GM18520 (cell line): ENCODE measurements at regions not wholly inside any gene's neighbourhood (a gene's known extent, or its start where the extent isn't known, plus 50 kb on each side); places are given as distances from the start of the nearest gene placed in this dataset.
"Not testable (repeated sequence)": the region's sequence is repeated elsewhere in the genome, so short reads cannot be mapped to it uniquely, and the experiment has no call there.

ENCODE experiments used
- ATAC-seq: cut with Tn5 transposase; IDR thresholded peaks from one replicate; pipeline ENCODE4 v1.9.1; 2021; ENCODE audit not compliant: unreplicated experiment

DNA sequence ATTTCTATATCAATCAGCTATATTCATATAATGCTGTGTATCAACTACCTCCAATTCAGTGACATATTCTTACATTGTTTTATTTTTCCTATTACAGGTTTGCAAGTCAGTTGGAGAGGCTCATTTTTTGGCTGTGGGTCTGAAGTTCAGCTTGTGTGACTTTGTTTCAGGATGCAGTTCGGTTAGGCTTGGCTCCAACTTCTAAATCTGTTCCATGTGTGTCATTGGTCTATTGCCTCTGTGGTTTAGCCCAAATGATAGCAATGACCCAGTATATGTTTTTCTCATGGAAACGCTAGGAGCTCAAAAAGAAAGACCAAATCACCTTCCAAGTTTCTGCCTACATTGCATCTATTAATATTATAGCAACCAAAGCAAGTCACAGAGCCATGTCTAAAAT lies 848.6 kb upstream of the LRFN5 start:
- no peak for ATAC-seq

DNA sequence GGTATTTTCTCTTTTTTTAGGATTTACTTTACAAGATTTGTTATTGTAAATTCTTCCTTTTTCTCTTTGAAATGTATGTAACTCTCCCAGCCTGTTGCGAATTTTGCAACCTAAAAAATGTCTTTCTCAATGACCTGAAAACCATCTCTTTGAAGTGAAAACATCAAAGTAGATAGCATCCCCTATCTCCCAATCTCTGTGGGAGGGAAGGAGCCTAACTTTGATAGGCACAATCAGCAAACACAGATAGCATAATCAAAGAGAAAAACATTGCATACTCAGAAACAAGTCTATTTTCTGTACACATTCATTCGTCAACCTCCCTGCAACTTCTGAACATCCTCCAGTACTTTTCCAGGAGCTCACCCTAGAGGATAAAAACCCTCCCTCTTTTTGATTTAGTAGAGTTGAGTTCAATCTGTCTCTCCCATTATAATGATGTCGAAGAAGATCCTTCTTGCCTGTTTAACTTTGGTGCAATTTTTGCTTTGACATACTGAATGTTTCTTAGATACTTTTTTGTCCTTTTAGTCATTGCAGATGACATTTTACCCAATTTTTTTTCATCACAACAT lies 849.2 kb upstream of the LRFN5 start:
- no peak for ATAC-seq

DNA sequence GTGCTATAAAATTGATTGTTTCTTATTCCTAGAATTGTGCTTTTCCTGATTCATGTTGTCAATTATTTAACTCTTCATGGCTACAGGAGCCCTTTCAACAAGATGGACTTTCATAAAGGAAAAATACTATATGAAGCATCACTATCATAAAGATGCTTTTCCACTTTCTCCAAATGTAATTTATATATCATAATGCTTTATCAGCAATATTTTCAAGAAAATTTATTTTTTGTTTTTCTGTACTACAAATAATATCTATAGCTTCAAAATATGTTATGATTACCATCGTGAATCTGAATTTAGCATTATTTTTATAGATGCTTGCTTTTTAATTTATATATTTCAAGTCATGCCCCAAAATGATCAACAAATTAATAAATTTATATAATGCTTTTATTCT lies 873.5 kb upstream of the LRFN5 start:
- ATAC-seq: no peak

DNA sequence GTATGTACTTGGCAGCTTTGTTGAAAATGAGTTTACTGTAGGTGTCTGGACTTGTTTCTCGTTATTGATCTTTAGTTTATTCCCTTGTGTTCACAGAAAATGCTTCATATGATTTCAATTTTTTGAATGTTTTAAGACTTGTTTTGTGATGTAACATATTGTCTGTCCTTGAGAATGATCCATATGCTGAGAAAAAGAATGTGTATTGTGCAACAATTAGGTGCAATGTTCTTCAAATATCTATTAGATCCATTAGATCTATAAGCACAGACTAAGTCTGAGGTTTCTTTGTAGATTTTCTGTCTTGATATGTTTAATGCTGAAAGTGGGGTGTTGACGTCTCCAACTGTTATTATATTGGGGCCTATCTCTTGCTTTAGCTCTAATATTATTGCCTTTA lies 879.6 kb upstream of the LRFN5 start:
- no peak for ATAC-seq

DNA sequence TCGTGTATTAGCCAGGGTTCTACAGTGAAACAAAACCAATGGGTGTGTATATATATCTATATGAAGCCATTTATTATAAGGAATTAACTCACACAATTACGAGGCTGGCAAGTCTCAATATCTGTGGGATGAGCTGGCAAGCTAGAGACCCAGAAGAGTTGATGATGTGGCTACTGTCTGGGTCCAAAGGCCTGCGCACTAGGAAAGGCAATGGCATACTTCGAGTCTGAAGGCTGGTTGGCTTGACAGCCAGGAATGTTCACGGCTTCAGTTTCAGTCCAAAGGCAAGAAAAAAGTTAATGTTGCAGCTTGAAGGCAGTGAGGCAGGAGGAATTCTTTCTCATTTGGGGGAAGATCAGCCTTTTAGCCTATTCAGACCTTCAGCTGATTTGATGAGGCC lies 893.3 kb upstream of the LRFN5 start:
- no peak for ATAC-seq

DNA sequence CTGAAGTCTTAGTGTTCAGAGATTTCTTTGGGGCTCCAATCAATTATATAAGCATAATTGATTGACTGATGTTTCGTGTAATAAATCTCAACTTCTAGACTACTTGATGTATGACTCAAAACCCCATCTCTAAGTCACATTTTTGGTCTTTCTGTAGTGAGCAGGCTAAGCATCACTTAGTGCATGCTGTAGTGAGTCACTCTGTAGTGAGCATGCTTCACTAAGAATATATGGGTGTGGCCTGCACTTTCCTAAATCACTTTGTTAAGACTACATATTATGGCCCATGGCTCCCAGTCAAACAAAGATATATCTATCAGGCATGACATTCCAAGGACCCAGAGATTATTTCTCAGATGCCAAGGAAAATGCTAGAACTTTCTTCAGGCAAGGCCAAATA lies 909.4 kb upstream of the LRFN5 start:
- no peak for ATAC-seq

DNA sequence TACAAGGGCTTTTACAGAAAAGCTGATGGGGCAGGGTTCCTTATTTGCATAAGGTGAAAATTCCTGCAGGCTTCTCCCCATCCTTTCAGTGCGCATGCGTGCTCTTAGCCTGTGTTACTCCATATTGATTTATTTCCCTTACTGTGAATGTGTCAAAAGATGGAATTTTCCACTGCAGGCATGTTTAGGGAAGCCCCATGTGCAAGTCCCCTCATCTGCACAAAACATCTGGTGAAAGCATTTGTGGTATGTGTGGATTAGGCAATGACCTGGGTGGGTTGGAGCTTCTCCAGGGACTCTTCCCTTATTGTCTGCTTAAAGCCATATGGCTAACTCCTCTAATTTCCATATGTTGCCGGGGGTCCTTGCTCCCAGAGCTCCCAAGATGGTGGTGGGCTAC lies 912.7 kb upstream of the LRFN5 start:
- ATAC-seq: no peak

DNA sequence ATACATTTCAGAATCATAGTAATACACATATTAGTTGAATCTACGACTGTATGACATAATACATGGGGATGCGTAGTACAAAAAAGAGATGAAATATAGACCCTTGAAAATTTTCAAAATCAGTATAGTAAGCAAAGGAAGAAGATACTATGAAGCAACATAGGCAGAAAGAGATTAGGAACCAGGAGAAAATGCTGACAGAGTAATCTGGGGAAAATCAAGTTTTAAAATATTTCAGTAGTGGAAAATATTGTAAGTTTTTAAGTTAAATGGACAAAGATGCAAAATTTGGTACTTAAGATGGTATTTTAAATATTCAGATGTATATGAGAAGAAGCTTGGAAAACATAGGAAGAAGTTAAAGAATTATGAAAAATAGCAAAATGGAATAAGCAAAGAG lies 915.6 kb upstream of the LRFN5 start:
- no peak for ATAC-seq

DNA sequence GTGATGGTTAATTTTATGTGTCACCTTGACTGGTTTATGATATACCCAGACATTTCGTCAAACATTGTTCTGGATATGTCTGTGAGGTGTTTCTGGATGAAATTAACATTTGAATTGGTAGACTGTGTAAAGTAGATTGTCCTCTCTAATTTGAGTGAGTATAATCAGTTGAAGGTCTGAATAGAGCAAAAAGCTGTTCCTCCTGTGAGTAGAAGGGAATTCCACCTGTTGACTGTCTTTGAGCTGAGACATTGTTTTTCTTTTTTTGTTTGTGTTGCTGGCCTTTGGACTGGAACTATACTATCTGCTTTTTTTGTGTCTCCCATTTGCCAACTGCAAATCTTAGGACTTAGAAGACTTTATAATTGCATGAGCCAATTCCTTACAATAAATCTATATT lies 920.9 kb upstream of the LRFN5 start:
- no peak for ATAC-seq

DNA sequence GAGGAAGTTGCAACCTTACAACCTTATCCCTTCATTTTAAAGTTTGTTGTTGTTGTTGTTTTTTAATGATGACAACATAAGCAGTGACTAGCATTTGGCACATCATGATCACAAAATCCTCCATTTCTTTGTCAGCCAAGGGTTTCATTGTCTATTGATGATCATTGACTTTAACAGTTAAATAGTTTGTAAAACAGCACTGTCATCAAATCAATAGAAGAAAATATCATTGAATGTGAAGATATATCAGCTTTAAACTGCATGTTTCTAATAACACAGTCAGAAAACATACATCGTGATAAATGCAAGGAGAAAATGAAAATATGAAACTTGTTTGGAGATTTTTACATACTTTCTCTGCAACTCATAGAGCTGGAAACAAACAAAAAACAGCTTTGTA lies 922.3 kb upstream of the LRFN5 start:
- no peak for ATAC-seq

DNA sequence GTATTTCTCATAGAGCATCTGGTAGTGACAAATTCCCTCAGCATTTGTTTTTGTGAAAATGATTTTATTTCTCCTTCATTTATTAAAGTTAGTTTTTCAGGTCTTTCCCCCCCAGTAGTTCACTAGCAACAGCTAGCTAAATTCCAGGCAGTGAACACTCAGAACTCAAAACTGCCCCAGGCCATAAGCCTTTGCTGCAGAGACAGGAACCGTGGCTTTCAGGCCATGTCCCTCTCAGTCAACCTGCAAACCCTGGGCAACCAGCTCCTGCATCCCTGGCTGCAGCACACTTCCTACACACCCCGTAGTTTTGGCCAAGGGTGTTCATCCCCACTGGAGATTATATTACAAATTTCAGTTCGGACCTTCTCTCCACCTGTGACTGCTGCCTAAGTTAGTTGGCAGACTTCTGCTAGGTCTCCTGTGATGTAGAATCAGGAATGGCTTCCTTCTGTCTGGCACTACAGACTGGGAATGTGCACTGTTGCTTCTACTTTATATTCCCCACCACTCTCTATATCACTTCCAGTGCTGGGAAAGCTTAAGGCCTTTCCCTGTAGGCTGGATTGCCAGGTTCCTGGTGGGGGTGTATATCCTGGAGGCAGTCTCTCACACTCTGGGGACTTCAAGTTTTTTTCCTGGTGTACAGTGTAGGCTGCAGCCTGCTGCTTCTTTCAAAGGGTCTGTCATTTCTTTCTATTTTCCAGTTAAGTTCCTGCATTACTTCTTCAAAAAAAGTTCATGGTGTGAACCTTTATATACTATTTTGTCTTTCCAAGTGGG lies 924.4 kb upstream of the LRFN5 start:
- no peak for ATAC-seq

DNA sequence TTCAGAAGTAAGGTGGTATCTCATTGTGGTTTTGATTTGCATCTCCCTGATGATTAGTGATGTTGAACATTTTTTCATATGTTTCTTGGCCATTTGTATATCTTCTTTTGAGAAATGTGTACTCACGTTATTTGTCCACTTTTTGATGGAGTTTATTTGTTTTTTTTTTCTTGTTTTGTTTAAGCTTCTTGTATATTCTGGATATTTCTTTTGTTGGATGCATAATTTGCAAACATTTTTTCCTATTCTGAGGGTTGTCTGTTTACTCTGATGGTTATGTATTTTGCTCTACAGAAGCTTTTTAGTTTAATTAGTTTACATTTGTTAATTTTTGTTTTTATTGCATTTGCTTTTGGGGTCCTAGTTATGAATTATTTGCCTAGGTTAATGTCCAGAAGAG lies 927.4 kb upstream of the LRFN5 start:
- no peak for ATAC-seq

DNA sequence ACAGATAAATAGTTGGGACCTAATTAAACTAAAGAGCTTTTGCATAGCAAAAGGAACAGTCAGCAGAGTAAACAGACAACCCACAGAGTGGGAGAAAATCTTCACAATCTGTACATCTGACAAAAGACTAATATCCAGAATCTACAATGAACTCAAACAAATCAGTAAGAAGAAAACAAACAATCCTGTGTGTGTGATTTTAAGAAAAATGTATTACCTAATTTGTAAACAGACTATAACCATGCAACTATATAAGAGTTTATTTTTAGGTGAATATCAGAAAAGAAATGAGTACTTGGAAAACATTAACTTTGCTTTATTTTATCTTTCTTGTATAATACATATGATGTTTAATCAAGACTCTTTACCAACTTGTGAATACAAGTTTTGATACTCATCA lies 929.5 kb upstream of the LRFN5 start:
- ATAC-seq: not testable (repeated sequence)

DNA sequence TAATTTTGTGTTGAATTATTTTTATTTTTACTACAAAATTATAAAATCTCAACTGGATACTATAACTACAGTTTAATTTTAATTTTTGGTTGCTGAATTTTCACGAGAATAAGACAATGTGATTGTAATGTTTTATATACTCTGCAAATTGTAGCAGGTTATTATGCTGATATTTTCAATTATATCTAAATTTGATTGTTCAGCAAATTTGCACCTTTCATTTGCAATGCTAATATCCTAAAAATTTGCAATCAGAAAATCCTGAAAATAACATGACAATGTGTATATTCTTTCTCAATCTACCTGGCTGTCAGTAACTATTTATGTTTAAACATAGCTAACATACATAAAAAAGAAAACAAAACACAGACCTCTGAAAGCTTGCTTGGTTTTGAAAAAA lies 932.2 kb upstream of the LRFN5 start:
- no peak for ATAC-seq

DNA sequence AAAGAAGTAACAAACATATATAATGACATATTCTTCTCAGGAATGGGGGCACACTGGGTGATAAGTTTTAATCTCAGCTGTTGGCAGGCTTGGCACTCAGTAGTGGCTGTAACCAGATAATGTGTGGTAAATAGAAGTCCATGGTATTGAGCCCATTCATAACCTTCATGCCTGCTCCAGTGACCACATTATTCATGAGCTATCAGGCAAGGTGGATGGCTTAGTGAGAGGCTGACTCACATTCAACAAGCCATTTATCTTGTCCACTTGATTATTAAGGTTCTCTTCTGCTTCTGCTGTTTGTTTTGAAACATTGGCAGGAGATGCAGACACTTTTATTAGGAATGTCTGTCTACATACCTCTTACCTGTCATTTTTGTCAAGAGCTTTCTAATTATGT lies 950.4 kb upstream of the LRFN5 start:
- ATAC-seq: no peak

DNA sequence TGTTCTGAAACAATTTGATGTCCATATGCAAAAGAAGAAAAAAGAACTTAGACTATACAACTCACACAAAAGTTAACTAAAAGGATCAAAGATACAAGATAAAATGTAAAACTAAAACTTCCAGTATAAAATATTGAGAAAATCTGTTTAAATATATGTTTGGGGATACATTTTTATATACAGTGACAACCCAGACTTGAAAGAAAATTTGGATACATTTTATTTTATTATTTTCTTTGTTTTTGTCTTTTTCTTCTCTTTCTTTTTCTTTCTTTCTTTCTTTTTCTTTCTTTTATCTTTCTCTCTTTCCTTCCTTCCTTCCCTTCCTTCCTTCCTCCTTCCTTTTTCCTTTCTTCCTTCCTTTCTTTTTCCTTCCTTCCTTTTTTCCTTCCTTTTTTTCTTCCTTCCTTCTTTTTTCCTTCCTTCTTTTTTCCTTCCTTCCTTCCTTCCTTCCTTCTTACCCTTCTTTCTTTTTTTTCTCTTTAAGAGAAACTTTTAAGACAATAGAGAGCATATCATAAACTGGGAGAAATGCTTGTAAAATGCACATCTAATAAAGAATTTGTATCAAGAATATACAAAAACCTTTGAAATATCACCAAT lies 954.5 kb upstream of the LRFN5 start:
- ATAC-seq: no peak

DNA sequence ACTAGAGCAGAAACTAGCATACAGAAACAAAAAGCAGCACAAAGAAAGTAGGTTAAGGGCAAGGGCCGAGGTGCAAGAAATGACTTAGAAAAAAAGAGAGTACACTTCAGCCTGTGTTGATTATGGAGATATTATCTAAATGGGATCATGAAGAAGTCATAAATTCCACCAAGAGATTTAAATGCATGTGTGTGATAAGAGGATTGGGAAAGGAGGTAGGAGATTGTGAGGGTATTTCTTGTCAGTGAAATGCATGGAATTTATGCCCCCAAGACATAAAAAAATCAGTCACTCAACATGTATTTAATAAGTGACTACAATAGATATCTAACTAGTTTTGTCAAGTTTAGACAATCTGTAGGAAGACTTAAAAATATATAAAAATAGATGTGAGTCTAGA lies 976.2 kb upstream of the LRFN5 start:
- no peak for ATAC-seq

DNA sequence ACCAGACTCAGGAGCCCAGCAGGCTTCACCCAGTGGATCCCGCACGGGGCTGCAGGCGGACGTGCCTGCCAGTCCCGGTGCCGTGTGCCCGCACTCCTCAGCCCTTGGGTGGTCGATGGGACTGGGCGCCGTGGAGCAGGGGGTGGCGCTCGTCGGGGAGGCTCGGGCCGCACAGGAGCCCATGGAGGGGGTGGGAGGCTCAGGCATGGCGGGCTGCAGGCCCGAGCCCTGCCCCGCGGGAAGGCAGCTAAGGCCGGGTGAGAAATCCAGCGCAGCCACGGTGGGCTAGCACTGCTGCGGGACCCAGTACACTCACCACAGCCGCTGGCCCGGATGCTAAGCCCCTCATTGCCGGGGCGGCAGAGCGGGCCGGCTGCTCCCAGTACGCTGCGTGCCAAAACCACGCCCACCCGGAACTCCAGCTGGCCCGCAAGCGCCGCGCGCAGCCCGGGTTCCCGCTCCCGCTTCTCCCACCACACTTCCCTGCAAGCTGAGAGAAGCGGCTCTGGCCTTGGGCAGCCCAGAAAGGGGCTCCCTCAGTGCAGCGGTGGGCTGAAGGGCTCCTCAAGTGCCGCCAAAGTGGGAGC lies 977.0 kb upstream of the LRFN5 start:
- ATAC-seq: not testable (repeated sequence)

DNA sequence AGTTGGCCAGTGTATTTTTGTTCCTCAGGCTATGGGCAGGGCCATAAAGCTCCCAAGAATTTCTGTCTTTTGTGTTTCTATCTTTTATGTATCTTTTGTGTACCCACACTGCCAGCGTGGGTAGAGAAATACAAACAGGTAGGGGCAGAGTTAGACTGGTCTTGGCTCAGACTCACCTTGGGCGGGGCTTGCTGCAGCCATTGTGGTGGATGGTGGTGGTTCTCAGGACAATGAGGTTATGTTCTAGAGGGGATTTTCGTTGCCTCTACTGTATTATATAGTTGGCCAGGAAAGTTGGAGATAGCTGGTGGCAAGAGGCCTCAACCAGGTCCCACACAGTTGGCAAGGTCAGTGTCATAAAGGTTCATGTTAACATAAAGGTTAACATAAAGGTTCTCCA lies 977.5 kb upstream of the LRFN5 start:
- ATAC-seq: no peak

DNA sequence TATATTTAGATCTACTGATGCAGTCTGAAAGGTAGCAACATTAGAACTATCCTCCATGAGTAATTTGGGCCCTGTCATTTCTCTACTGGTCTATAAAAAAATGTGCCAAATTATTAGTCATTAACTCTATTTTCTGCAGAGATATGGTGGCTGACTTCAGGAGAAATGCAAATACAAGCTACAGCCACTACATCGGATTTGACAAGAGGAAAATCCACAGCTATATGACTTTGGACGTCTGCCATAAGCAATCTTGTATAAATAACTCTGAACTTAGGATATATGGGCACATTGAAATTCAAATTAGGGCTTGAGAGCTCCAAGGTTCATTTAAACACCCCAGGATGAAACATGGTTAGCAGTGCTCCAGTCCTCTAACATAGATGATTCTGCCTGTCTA lies 983.0 kb upstream of the LRFN5 start:
- ATAC-seq: no peak

DNA sequence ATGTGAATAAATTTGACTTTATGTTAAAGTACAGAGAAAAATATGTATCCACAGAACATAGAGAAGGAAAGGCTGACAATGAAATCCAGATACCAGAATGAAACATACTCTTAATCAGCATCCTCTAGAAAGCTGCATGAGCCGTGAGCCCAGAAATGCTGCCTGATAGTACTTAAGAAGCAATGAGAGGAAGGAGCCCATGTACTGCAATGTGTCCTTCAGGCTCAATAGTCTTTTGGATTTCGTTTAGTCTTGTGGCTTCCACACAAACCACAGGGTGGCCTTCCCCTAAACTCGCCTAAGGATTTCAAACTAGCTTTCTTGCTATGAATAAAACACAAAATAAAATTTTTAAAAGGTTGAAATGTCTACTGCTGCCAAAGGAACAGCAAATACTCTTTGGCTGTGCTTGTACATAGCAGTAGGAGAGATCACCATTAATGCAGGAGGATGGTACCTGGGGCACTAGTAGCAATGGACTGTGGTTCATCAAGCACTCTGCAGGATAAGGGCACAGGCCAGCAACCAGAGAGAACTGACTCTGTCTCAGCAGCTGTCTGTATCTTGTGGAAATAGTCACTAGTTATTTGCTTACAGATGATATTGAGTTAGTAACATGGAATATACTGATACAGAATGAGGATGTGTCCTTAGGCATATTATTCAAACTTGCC lies 988.3 kb upstream of the LRFN5 start:
- no peak for ATAC-seq

DNA sequence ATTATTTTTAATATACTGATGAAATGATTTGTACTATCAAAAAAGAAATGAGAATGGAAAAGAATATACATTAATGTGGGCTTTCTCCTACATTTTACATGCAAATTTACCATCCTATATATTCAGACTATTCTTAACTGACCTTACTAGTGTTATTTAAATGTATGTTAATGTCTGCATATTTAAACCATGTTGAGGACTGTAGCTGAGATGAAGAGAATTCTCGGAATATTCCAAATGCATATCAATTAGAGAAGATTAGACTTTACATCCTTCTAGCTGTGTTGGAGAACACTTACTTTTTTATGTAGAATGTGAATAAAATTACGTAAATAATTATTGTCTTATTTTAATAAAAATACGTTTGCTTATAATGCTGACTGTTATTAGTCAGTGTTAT lies 990.1 kb upstream of the LRFN5 start:
- no peak for ATAC-seq
